Prostate gland (tissue), 2 donors: ENCODE measurements at regions not wholly inside any gene's neighbourhood (a gene's known extent, or its start where the extent isn't known, plus 50 kb on each side); places are given as distances from the start of the nearest gene placed in this dataset.

Source experiments
- DNase-seq: peaks from one replicate; pipeline ENCODE4 v3.0.0-alpha.2; 2019; ENCODE audit warnings: low spot score
- H3K27ac ChIP-seq, 2 donors: fragments of 200-600 bp; sonication (generic); 2 replicates each; pipeline ENCODE4 v1.5.1; 2017 to 2019
- H3K27me3 ChIP-seq: fragments of 200-600 bp; sonication (generic); replicated peaks from 2 replicates; pipeline ENCODE4 v1.5.1; 2019; ENCODE audit not compliant: insufficient read depth
- H3K36me3 ChIP-seq, 2 donors: fragments of 200-600 bp; sonication (generic); 1 replicate in 1 of 2; 2 replicates in 1 of 2; pipeline versions ENCODE4 v1.5.1 to v1.8.1; 2017 to 2019
- H3K4me1 ChIP-seq: fragments of 200-600 bp; sonication (generic); replicated peaks from 2 replicates; pipeline ENCODE4 v1.5.1; 2019
- H3K4me3 ChIP-seq, 2 donors: fragments of 200-600 bp; sonication (generic); 2 replicates each; pipeline ENCODE4 v1.5.1; 2017 to 2019
- H3K9me3 ChIP-seq: fragments of 200-600 bp; sonication (generic); 2 replicates; pipeline ENCODE4 v1.5.1; 2017
- CTCF ChIP-seq, 4 experiments: fragments of 200-600 bp in 2 of 4; fragments of 450-650 bp in 2 of 4; sonication (generic) in 2 of 4; IDR thresholded peaks; 1 replicate in 3 of 4; 2 replicates in 1 of 4; pipeline ENCODE4 v1.5.1; 2016 to 2019; ENCODE audit warnings: antibody characterized with exemption in 4 of 4, mild to moderate bottlenecking in 2 of 4, moderate library complexity in 2 of 4
- POLR2A ChIP-seq: fragments of 450-650 bp; IDR thresholded peaks from one replicate; pipeline ENCODE4 v1.6.1; 2016; ENCODE audit warnings: antibody characterized with exemption, mild to moderate bottlenecking
- POLR2AphosphoS5 ChIP-seq: sonication (generic); formaldehyde crosslinking; IDR thresholded peaks from one replicate; pipeline ENCODE4 v1.6.1; 2017; ENCODE audit warnings: antibody characterized with exemption
- WGBS: methylation state at CpG from one replicate; pipeline ENCODE4 v1.1.5; 2018; 5-methylcytosine and 5-hydroxymethylcytosine counted together
- intact Hi-C: fragments of 100-400 bp; cut with DNase I; formaldehyde crosslinking; loops from one replicate; pipeline ENCODE4 v1.14.2; 2022

- no peak for DNase-seq
- H3K4me3 ChIP-seq = no peak overlapping the region
- TF ChIP-seq CTCF (IDR thresholded peaks at IDR 0.05) (no peak), POLR2AphosphoS5 (no peak), POLR2A (no peak)
- H3K4me1 ChIP-seq = no peaks in the 10 kb centered on the region
- no peaks in the 10 kb centered on the region for H3K27me3 ChIP-seq
- intact Hi-C loops = no loop called here
- H3K36me3 ChIP-seq = no peaks in the 10 kb centered on the region
- 91% methylated on average over 12 of the region's 12 CpGs for WGBS
- H3K27ac ChIP-seq = no peak overlapping the region
- H3K9me3 ChIP-seq = no peaks in the 10 kb centered on the region
Observed at GRCh38 chr11:70721006-70721405, 322.7 kb downstream of the CTTN start.

- no peak for TF ChIP-seq CTCF (IDR thresholded peaks at IDR 0.05)
- no peak for TF ChIP-seq POLR2A
- no peak for TF ChIP-seq POLR2AphosphoS5
- WGBS = 94% methylated on average over 10 of the region's 10 CpGs
- H3K36me3 ChIP-seq = no peaks in the 10 kb centered on the region
- H3K9me3 ChIP-seq = no peaks in the 10 kb centered on the region
- DNase-seq = no peak
- H3K27ac ChIP-seq = no peak overlapping the region
- peaks cover 7% of the 10 kb centered on the region for H3K4me1 ChIP-seq
- intact Hi-C loops = no loop called here
- no peaks in the 10 kb centered on the region for H3K27me3 ChIP-seq
- no peak overlapping the region for H3K4me3 ChIP-seq
Observed at GRCh38 chr11:70725278-70725677, 326.9 kb downstream of the CTTN start.

GRCh38 chr11:70725739-70726138, 327.4 kb downstream of the CTTN start:
- 70% methylated on average over 7 of the region's 7 CpGs for WGBS
- Histone ChIP-seq H3K27ac (no peak overlapping the region), H3K4me1 (peaks cover 7% of the 10 kb centered on the region), H3K4me3 (no peak overlapping the region), H3K36me3 (no peaks in the 10 kb centered on the region), H3K9me3 (no peaks in the 10 kb centered on the region), H3K27me3 (no peaks in the 10 kb centered on the region)
- no peak for TF ChIP-seq POLR2AphosphoS5
- TF ChIP-seq CTCF (IDR thresholded peaks at IDR 0.05) = no peak
- no peak for TF ChIP-seq POLR2A
- intact Hi-C loops = no loop called here
- DNase-seq = no peak

GRCh38 chr11:70727021-70727420, 328.7 kb downstream of the CTTN start:
- no peaks in the 10 kb centered on the region for H3K9me3 ChIP-seq
- intact Hi-C loops = no loop called here
- WGBS = 97% methylated on average over 5 of the region's 5 CpGs
- no peaks in the 10 kb centered on the region for H3K27me3 ChIP-seq
- no peak for DNase-seq
- peaks cover 7% of the 10 kb centered on the region for H3K4me1 ChIP-seq
- no peak overlapping the region for H3K27ac ChIP-seq
- H3K36me3 ChIP-seq = no peaks in the 10 kb centered on the region
- H3K4me3 ChIP-seq = no peak overlapping the region
- TF ChIP-seq POLR2AphosphoS5 (no peak), POLR2A (no peak), CTCF (IDR thresholded peaks at IDR 0.05) (no peak)

GRCh38 chr11:70727899-70728620, 329.7 kb downstream of the CTTN start:
- Histone ChIP-seq H3K4me3 (no peak overlapping the region), H3K36me3 (no peaks in the 10 kb centered on the region), H3K27me3 (no peaks in the 10 kb centered on the region), H3K9me3 (no peaks in the 10 kb centered on the region), H3K4me1 (peaks cover 7% of the 10 kb centered on the region), H3K27ac (peak overlapping the region in 1 of 2 donors; percentile 34)
- intact Hi-C loops = no loop called here
- WGBS = 47% methylated on average over 15 of the region's 15 CpGs
- TF ChIP-seq POLR2A (no peak), POLR2AphosphoS5 (peak; percentile 79)
- peak; percentile 57 for DNase-seq
